HUES48 (cell line): ENCODE measurements at regions not wholly inside any gene's neighbourhood (a gene's known extent, or its start where the extent isn't known, plus 50 kb on each side); places are given as distances from the start of the nearest gene placed in this dataset.
A peak's percentile ranks its signal among the peaks of the same experiment; 100 is the strongest.

Experiments used
- H3K27ac ChIP-seq: one replicate; pipeline ENCODE4 v1.7.0; 2013; ENCODE audit warnings: low read depth, low read length, inconsistent platforms
- H3K27me3 ChIP-seq: 2 replicates; pipeline ENCODE4 v1.6.1; 2013; ENCODE audit warnings: mild to moderate bottlenecking, low read length; ENCODE audit not compliant: control insufficient read depth, insufficient read depth
- H3K36me3 ChIP-seq: 2 replicates; pipeline ENCODE4 v1.6.1; 2013; ENCODE audit warnings: low read length; ENCODE audit not compliant: control insufficient read depth, insufficient read depth
- H3K4me1 ChIP-seq: 2 replicates; pipeline ENCODE4 v1.6.1; 2013; ENCODE audit warnings: mild to moderate bottlenecking, low read length; ENCODE audit not compliant: control insufficient read depth, insufficient read depth
- H3K4me3 ChIP-seq: 2 replicates; pipeline ENCODE4 v1.5.1; 2013; ENCODE audit warnings: mild to moderate bottlenecking, low read depth, low read length
- H3K9ac ChIP-seq: 2 replicates; pipeline ENCODE4 v1.6.1; 2013; ENCODE audit warnings: mild to moderate bottlenecking, low read depth, low read length, moderate library complexity
- H3K9me3 ChIP-seq: 2 replicates; pipeline ENCODE4 v1.6.1; 2013; ENCODE audit warnings: low read length; ENCODE audit not compliant: control insufficient read depth, insufficient read depth

DNA sequence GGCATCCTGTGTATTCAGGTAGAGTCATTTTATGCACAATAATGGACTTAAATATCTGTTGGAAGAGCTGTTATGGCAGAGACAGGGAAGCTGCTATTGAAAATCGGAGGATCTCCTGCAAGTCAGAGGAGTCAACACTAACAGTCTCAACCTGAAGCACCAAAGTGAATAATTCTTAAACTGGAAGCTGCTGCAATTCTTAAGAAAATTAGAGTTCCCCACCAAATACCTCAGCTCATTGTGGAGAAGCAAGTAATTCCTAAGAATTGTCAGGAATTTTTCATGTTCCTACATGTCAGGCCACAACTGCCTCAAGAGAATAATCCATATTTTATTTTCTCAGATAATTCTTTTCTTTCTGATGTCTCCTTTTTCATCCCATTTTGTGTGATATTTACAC is 892.6 kb upstream of the LCORL start:
- Histone ChIP-seq H3K4me3 (no peak overlapping the region), H3K27me3 (no peaks in the 10 kb centered on the region), H3K27ac (no peak overlapping the region), H3K9ac (no peak overlapping the region), H3K9me3 (peaks cover 22% of the 10 kb centered on the region), H3K36me3 (no peaks in the 10 kb centered on the region), H3K4me1 (no peaks in the 10 kb centered on the region)

- no peak overlapping the region for H3K9ac ChIP-seq
- H3K9me3 ChIP-seq: no peaks in the 10 kb centered on the region
- H3K36me3 ChIP-seq: no peaks in the 10 kb centered on the region
- no peak overlapping the region for H3K4me3 ChIP-seq
- H3K27me3 ChIP-seq: no peaks in the 10 kb centered on the region
- no peaks in the 10 kb centered on the region for H3K4me1 ChIP-seq
- no peak overlapping the region for H3K27ac ChIP-seq
These were observed 873.4 kb upstream of the LCORL start for GRCh38 chr4:18894928-18895327.

DNA sequence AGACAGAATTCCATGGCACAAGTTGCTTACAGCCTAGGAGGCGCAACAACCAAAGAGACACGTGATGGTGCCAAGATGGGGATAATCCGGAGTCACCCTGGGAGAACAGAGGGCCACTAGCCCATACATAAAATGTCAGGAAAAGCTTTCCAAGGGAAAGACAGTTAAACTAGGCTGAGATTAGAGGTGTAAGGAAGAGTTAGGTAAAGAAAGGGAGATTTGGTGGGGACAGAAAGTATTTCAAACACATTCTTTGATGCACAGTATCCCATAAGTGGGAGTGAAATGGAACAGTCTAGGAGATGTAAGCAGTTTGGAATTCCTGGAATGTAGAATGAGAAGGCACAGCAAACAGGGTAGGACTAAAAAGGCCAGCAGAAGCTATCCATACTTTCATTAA is 860.9 kb upstream of the LCORL start:
- no peak overlapping the region for H3K27ac ChIP-seq
- peaks cover 11% of the 10 kb centered on the region for H3K4me1 ChIP-seq
- H3K36me3 ChIP-seq: no peaks in the 10 kb centered on the region
- H3K4me3 ChIP-seq: no peak overlapping the region
- no peaks in the 10 kb centered on the region for H3K27me3 ChIP-seq
- H3K9ac ChIP-seq: no peak overlapping the region; the same call in 1 of the 2 replicates
- no peaks in the 10 kb centered on the region for H3K9me3 ChIP-seq

DNA sequence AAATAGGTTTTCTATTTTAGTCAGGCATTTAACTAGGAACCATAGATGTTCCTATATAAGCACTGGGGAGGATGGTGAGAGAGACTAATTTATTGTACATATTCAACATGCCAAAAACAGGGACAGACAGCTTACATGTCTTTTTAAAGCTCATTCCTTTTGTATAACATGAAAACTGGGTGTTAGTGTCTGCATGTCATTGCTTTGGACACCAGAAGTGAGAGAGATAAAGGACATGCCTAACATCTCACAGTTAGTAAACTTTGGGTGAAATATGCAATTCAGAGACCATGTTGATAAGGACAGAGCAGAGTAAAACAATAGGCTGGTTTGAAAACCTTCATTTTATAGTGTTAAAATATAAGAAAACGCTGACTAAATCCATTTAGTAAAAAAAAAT is 860.0 kb upstream of the LCORL start:
- Histone ChIP-seq H3K9ac (no peak overlapping the region), H3K9me3 (no peaks in the 10 kb centered on the region), H3K36me3 (no peaks in the 10 kb centered on the region), H3K27ac (no peak overlapping the region), H3K27me3 (no peaks in the 10 kb centered on the region), H3K4me1 (peaks cover 11% of the 10 kb centered on the region), H3K4me3 (no peak overlapping the region)

GRCh38 chr4:18880871-18881270 is 859.3 kb upstream of the LCORL start:
- no peaks in the 10 kb centered on the region for H3K27me3 ChIP-seq
- no peaks in the 10 kb centered on the region for H3K36me3 ChIP-seq
- no peak overlapping the region for H3K27ac ChIP-seq
- no peaks in the 10 kb centered on the region for H3K9me3 ChIP-seq
- H3K4me3 ChIP-seq: no peak overlapping the region
- H3K9ac ChIP-seq: no peak overlapping the region
- peaks cover 11% of the 10 kb centered on the region for H3K4me1 ChIP-seq

DNA sequence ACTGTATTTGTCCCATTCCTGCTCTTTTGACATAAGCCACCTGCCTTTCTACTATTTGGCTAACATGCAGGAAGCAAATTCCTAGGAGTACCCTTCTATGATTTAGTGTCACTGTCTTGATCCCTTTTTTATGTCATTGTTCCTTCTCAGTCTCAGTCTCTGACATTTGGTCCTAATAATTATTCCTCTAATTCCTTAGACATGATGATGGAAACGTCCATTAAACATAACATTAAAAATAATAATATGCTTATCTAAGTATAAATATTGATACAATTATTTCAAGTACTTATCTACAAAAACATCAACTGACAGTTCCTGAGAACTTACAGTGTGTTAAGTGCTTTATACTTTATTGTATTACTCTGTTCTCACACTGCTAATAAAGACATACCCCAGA is 857.0 kb upstream of the LCORL start:
- Histone ChIP-seq H3K4me3 (no peak overlapping the region), H3K27me3 (no peaks in the 10 kb centered on the region), H3K9me3 (peaks cover 5% of the 10 kb centered on the region; the same call in 1 of the 2 replicates), H3K9ac (no peak overlapping the region), H3K27ac (no peak overlapping the region), H3K36me3 (no peaks in the 10 kb centered on the region), H3K4me1 (peaks cover 11% of the 10 kb centered on the region)

- Histone ChIP-seq H3K9me3 (peaks cover 12% of the 10 kb centered on the region; the same call in 1 of the 2 replicates), H3K9ac (no peak overlapping the region), H3K27me3 (no peaks in the 10 kb centered on the region), H3K36me3 (no peaks in the 10 kb centered on the region), H3K4me1 (peaks cover 5% of the 10 kb centered on the region; the same call in 1 of the 2 replicates), H3K4me3 (no peak overlapping the region), H3K27ac (no peak overlapping the region)
These were observed 847.6 kb upstream of the LCORL start for GRCh38 chr4:18869166-18869565.

DNA sequence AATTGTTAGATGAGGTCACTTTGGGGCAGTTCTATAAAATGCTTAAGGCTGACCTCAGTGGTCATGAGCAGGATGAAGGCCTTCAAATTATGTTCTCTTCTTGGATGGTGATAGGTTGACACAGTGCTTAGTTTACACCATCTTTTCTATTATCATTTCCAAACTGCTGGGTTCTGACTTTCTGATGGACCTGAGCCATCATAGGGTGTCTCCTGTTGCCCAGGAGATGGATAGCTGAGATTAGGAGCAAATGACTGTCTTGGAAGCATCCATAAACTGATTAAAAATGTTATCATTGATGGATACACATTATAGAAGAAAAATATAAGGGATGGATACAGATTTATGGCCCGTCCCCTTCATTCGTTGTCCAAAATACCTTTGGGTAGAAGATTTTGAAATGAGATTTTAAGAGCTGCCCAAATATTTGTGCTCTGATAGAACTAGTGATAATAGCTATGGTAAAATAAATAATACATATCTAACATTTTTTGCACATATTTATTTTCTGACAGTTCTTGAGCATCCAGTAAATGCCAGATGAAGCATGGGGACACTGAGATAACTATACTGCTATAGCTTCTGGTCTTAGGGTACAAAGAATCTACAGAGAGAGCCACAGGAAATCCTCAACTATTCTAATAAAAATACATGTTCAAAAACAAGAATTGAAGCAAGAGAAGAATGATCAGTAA is 839.4 kb upstream of the LCORL start:
- H3K9me3 ChIP-seq: no peaks in the 10 kb centered on the region
- H3K4me3 ChIP-seq: no peak overlapping the region
- no peak overlapping the region for H3K27ac ChIP-seq

DNA sequence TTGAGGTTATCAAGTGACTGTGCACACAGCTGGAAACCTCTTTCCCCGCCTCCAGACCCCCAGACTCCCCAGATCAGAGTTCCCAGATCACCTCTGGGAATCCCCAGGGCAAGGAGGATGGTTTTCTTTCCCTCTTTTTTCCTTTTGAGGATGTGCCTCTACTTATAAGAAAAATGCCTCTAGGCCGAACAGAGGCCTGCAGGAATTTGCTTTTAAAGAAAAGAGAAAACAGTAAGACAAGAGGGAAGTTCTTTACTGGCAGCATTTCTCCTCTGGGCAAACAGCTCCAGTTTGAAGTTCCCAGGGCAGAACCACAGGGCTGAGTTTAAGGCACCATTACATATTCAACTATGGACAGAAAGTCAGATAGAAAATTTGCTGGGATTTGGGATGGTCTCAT is 837.9 kb upstream of the LCORL start:
- Histone ChIP-seq H3K9me3 (no peaks in the 10 kb centered on the region), H3K4me3 (no peak overlapping the region), H3K36me3 (no peaks in the 10 kb centered on the region), H3K27me3 (peaks cover 37% of the 10 kb centered on the region), H3K27ac (peak overlapping the region; percentile 74), H3K4me1 (peaks cover 9% of the 10 kb centered on the region), H3K9ac (no peak overlapping the region)

More for the DNA sequence above, 839.4 kb upstream of the LCORL start:
- no peaks in the 10 kb centered on the region for H3K36me3 ChIP-seq
- H3K4me1 ChIP-seq: peaks cover 9% of the 10 kb centered on the region
- peaks cover 36% of the 10 kb centered on the region for H3K27me3 ChIP-seq
- H3K9ac ChIP-seq: no peak overlapping the region

DNA sequence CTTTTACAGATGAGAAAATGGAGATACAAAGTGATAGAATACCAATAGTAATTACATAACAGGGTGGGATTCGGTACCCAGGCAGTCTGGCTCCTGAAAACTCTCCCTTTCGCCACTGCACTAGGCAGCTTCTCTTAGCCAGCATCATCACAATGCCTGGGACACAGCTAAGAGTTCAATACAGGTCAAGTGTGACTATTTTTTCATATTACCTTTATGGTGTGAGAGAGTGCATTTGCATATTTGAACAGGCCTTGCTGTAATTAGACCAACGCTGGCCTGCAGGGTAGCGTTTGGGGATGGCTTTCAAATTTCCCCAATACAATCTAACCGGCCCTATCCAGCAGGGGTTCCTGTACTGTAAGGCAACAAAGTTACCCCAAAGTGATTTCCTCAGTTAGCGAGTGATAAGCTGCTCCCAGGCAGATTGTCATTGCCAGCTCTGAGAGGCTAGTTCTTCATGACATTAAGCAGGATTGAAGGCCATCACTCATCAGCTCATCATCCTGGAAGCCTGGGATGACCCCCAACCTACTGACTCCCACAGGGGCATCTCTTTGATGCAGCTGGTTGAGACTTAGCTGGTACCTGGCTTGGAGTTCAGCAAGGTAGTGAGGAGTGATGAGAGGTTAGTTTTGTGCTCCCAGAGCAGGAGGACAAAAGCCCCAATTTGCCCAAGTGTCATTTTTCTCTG is 836.8 kb upstream of the LCORL start:
- no peak overlapping the region for H3K27ac ChIP-seq
- H3K9ac ChIP-seq: no peak overlapping the region
- no peak overlapping the region for H3K4me3 ChIP-seq
- H3K27me3 ChIP-seq: peaks cover 37% of the 10 kb centered on the region
- peaks cover 9% of the 10 kb centered on the region for H3K4me1 ChIP-seq
- no peaks in the 10 kb centered on the region for H3K9me3 ChIP-seq
- H3K36me3 ChIP-seq: no peaks in the 10 kb centered on the region

DNA sequence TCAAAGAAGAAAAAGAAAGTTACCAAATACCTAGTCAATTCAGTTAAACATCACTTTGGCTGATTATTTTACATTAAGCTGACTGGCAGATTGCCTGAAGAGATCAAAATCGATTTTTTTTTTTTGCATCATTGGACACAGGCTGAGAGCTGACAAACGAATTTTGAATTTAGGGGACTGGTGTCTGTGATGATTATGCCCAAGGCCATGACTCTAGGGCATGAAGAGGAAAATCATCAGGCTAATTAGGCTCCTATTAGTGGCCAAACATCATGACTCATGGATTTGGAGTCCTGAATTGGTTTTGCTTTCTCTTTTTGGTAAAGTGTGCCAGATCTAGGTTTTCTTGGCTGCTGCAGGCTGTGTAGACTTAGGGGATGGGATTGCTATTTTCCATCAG is 829.3 kb upstream of the LCORL start:
- no peak overlapping the region for H3K4me3 ChIP-seq
- no peaks in the 10 kb centered on the region for H3K36me3 ChIP-seq
- H3K9me3 ChIP-seq: no peaks in the 10 kb centered on the region
- no peak overlapping the region for H3K9ac ChIP-seq
- H3K4me1 ChIP-seq: no peaks in the 10 kb centered on the region
- 0 out of 2 replicates have a peak, but pooled peaks cover under 1% of the 10 kb centered on the region for H3K27me3 ChIP-seq
- no peak overlapping the region for H3K27ac ChIP-seq
